GM12864 (cell line): ENCODE measurements at regions not wholly inside any gene's neighbourhood (a gene's known extent, or its start where the extent isn't known, plus 50 kb on each side); places are given as distances from the start of the nearest gene placed in this dataset.
A peak's percentile ranks its signal among the peaks of the same experiment; 100 is the strongest.

Experiments used
- DNase-seq: peaks from one replicate; pipeline ENCODE4 v3.0.0-alpha.2; 2011; ENCODE audit warnings: low read depth
- H3K4me3 ChIP-seq: 2 replicates; pipeline ENCODE4 v1.5.1; 2011; ENCODE audit warnings: mild to moderate bottlenecking, low read depth, low read length, control low read depth
- TF ChIP-seq, protein P1 (sequence below): IDR thresholded peaks from 2 replicates; pipeline ENCODE4 v1.5.1; 2011; ENCODE audit warnings: low read depth, mild to moderate bottlenecking, moderate library complexity, low read length, control low read depth, inconsistent platforms; ENCODE audit errors: missing control alignments

- peak; percentile 10 for DNase-seq
- TF ChIP-seq, protein P1, sequence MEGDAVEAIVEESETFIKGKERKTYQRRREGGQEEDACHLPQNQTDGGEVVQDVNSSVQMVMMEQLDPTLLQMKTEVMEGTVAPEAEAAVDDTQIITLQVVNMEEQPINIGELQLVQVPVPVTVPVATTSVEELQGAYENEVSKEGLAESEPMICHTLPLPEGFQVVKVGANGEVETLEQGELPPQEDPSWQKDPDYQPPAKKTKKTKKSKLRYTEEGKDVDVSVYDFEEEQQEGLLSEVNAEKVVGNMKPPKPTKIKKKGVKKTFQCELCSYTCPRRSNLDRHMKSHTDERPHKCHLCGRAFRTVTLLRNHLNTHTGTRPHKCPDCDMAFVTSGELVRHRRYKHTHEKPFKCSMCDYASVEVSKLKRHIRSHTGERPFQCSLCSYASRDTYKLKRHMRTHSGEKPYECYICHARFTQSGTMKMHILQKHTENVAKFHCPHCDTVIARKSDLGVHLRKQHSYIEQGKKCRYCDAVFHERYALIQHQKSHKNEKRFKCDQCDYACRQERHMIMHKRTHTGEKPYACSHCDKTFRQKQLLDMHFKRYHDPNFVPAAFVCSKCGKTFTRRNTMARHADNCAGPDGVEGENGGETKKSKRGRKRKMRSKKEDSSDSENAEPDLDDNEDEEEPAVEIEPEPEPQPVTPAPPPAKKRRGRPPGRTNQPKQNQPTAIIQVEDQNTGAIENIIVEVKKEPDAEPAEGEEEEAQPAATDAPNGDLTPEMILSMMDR, result no peak
- H3K4me3 ChIP-seq, result no peak overlapping the region
These were observed 113.3 kb upstream of the ATP2B1 start for GRCh38 chr12:89821896-89822295.

GRCh38 chr12:89817501-89818226 lies 109.0 kb upstream of the ATP2B1 start:
- no peak for DNase-seq
- TF ChIP-seq, protein P1, result no peak
- no peak overlapping the region for H3K4me3 ChIP-seq

GRCh38 chr12:89815225-89815624 lies 106.6 kb upstream of the ATP2B1 start:
- no peak for DNase-seq
- H3K4me3 ChIP-seq, result no peak overlapping the region
- TF ChIP-seq, protein P1, result no peak

GRCh38 chr12:89803412-89803811 lies 94.8 kb upstream of the ATP2B1 start:
- DNase-seq, result no peak
- TF ChIP-seq, protein P1, result no peak
- H3K4me3 ChIP-seq, result no peak overlapping the region

- no peak for DNase-seq
- H3K4me3 ChIP-seq, result no peak overlapping the region
- TF ChIP-seq, protein P1, result no peak
These were observed 92.6 kb upstream of the ATP2B1 start for GRCh38 chr12:89801284-89801683.

GRCh38 chr12:89800435-89800834 lies 91.8 kb upstream of the ATP2B1 start:
- TF ChIP-seq, protein P1, result no peak
- no peak overlapping the region for H3K4me3 ChIP-seq
- no peak for DNase-seq

GRCh38 chr12:89799316-89799715 lies 90.7 kb upstream of the ATP2B1 start:
- DNase-seq, result no peak
- TF ChIP-seq, protein P1, result no peak
- no peak overlapping the region for H3K4me3 ChIP-seq
